ENCODE measurements at regions not wholly inside any gene's neighbourhood (a gene's known extent, or its start where the extent isn't known, plus 50 kb on each side); places are given as distances from the start of the nearest gene placed in this dataset.

- TF ChIP-seq POLR2A (IDR thresholded peaks at IDR 0.05) = no peak
- TF ChIP-seq, protein P1, sequence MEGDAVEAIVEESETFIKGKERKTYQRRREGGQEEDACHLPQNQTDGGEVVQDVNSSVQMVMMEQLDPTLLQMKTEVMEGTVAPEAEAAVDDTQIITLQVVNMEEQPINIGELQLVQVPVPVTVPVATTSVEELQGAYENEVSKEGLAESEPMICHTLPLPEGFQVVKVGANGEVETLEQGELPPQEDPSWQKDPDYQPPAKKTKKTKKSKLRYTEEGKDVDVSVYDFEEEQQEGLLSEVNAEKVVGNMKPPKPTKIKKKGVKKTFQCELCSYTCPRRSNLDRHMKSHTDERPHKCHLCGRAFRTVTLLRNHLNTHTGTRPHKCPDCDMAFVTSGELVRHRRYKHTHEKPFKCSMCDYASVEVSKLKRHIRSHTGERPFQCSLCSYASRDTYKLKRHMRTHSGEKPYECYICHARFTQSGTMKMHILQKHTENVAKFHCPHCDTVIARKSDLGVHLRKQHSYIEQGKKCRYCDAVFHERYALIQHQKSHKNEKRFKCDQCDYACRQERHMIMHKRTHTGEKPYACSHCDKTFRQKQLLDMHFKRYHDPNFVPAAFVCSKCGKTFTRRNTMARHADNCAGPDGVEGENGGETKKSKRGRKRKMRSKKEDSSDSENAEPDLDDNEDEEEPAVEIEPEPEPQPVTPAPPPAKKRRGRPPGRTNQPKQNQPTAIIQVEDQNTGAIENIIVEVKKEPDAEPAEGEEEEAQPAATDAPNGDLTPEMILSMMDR (IDR thresholded peaks at IDR 0.05) = no peak
Measured at GRCh38 chr5:120231563-120231962, 232.5 kb upstream of the PRR16 start.
